A549 (cell line): ENCODE measurements at regions not wholly inside any gene's neighbourhood (a gene's known extent, or its start where the extent isn't known, plus 50 kb on each side); places are given as distances from the start of the nearest gene placed in this dataset.

Experiments
- ATAC-seq, 2 experiments: fragments of 200-7000 bp in 1 of 2; fragments of >200 bp in 1 of 2; cut with Nextera tagmentation in 1 of 2; cut with Tn5 transposase in 1 of 2; 3 replicates each; pipeline versions ENCODE4 v1.8.0 to v1.9.1; 2018 to 2020; ENCODE audit warnings: mild to moderate bottlenecking in 1 of 2, moderate library complexity in 1 of 2
- CTCF ChIA-PET: fragments of 300-600 bp; sonication (Branson Sonifier 250); formaldehyde crosslinking; extraction: SDS; loops from one replicate; lab custom pipeline; 2021; ENCODE audit warnings: antibody characterized with exemption, inconsistent platforms; lab: Yijun Ruan, JAX
- POLR2A ChIA-PET: fragments of 350-600 bp; formaldehyde crosslinking; extraction: SDS; loops from one replicate; lab custom pipeline; 2021; ENCODE audit warnings: antibody characterized with exemption, inconsistent platforms; lab: Yijun Ruan, JAX
- DNase-seq, 2 experiments: peaks; one replicate each; pipeline versions ENCODE4 v3.0.0 to v3.0.0-alpha.2; 2011 to 2016; ENCODE audit warnings: low read depth in 1 of 2, low spot score in 1 of 2
- FAIRE-seq: peaks from 2 replicates; lab custom pipeline; 2011; peaks lifted over from hg19 to GRCh38; lab: Jason Lieb, UNC
- H3K27ac ChIP-seq, 2 experiments: fragments of >200 bp; sonication (Bioruptor Twin); formaldehyde crosslinking; 3 replicates each; pipeline ENCODE4 v1.5.1; 2016 to 2017
- H3K4me1 ChIP-seq: fragments of >200 bp; sonication (Bioruptor Twin); formaldehyde crosslinking; 3 replicates; pipeline ENCODE4 v1.6.1; 2016
- H3K4me2 ChIP-seq: fragments of >200 bp; sonication (Bioruptor Twin); formaldehyde crosslinking; 3 replicates; pipeline ENCODE4 v1.6.1; 2016
- H3K4me3 ChIP-seq: fragments of >200 bp; sonication (Bioruptor Twin); formaldehyde crosslinking; 3 replicates; pipeline ENCODE4 v1.5.1; 2016
- H3K9me3 ChIP-seq: fragments of >200 bp; sonication (Bioruptor Twin); formaldehyde crosslinking; 3 replicates; pipeline ENCODE4 v1.6.1; 2016
- BHLHE40 ChIP-seq: IDR thresholded peaks from 2 replicates; pipeline ENCODE4 v1.6.1; 2012; ENCODE audit warnings: low read depth, low read length, inconsistent platforms
- CEBPB ChIP-seq, 2 experiments: fragments of >200 bp in 1 of 2; sonication (Bioruptor Twin) in 1 of 2; formaldehyde crosslinking in 1 of 2; IDR thresholded peaks; 2 replicates each; pipeline ENCODE4 v1.6.1; 2012 to 2016
- E2F6 ChIP-seq: IDR thresholded peaks from 2 replicates; pipeline ENCODE4 v1.6.1; 2012; ENCODE audit warnings: low read depth, borderline replicate concordance
- FOSB ChIP-seq: fragments of 250-450 bp; sonication (Bioruptor Pico); IDR thresholded peaks from 2 replicates; pipeline ENCODE4 v1.5.0; 2020; ENCODE audit warnings: mild to moderate bottlenecking, moderate library complexity
- FOSL2 ChIP-seq, 2 experiments: fragments of 450-650 bp in 1 of 2; fragments of >200 bp in 1 of 2; sonication (Bioruptor Twin) in 1 of 2; formaldehyde crosslinking; IDR thresholded peaks; 2 replicates each; pipeline versions ENCODE4 v1.5.0 to v1.6.1; 2016 to 2020; ENCODE audit warnings: mild to moderate bottlenecking in 1 of 2, moderate library complexity in 1 of 2
- GATA3 ChIP-seq: IDR thresholded peaks from 2 replicates; pipeline ENCODE4 v1.6.1; 2012; ENCODE audit warnings: borderline replicate concordance
- HEYL ChIP-seq: fragments of 250-450 bp; sonication (Bioruptor Pico); IDR thresholded peaks from 2 replicates; pipeline ENCODE4 v1.8.0; 2021; ENCODE audit warnings: mild to moderate bottlenecking, moderate library complexity
- HOXB5 ChIP-seq: fragments of 250-450 bp; sonication (Bioruptor Pico); IDR thresholded peaks from 2 replicates; pipeline ENCODE4 v1.5.0; 2020; ENCODE audit warnings: mild to moderate bottlenecking, moderate library complexity
- KDM5A ChIP-seq: fragments of 200-600 bp; sonication (generic); IDR thresholded peaks from 2 replicates; pipeline ENCODE4 v1.6.1; 2016; ENCODE audit warnings: antibody characterized with exemption, mild to moderate bottlenecking
- MAFK ChIP-seq: fragments of 450-650 bp; IDR thresholded peaks from 2 replicates; pipeline ENCODE4 v1.6.1; 2014; ENCODE audit not compliant: partially characterized antibody
- NPAS2 ChIP-seq: fragments of 250-450 bp; sonication (Bioruptor Pico); IDR thresholded peaks from 2 replicates; pipeline ENCODE4 v1.8.0; 2022; ENCODE audit warnings: mild to moderate bottlenecking, moderate library complexity, borderline replicate concordance
- POLR2AphosphoS2 ChIP-seq: conservative IDR thresholded peaks from 2 replicates; pipeline ENCODE4 v1.6.1; 2012; ENCODE audit warnings: low read length, improper control_type of control experiment, inconsistent platforms
- RARB ChIP-seq: fragments of 250-450 bp; sonication (Bioruptor Pico); IDR thresholded peaks from 2 replicates; pipeline ENCODE4 v1.8.0; 2021; ENCODE audit warnings: mild to moderate bottlenecking, moderate library complexity
- RFX5 ChIP-seq: fragments of 450-650 bp; IDR thresholded peaks from 2 replicates; pipeline ENCODE4 v1.7.1; 2014; ENCODE audit warnings: antibody characterized with exemption, mild to moderate bottlenecking, moderate library complexity
- SREBF2 ChIP-seq: fragments of 450-650 bp; IDR thresholded peaks from 2 replicates; pipeline ENCODE4 v1.6.1; 2014; ENCODE audit warnings: mild to moderate bottlenecking, moderate library complexity
- TFCP2L1 ChIP-seq: fragments of 250-450 bp; sonication (Bioruptor Pico); IDR thresholded peaks from 2 replicates; pipeline ENCODE4 v1.5.0; 2021; ENCODE audit warnings: mild to moderate bottlenecking
- TP53 ChIP-seq: fragments of 250-450 bp; sonication (Bioruptor Pico); IDR thresholded peaks from 2 replicates; pipeline ENCODE4 v1.5.0; 2021; ENCODE audit warnings: mild to moderate bottlenecking, moderate library complexity
- USF2 ChIP-seq: fragments of 450-650 bp; IDR thresholded peaks from 2 replicates; pipeline ENCODE4 v1.6.1; 2014; ENCODE audit warnings: antibody characterized with exemption
- ZC3H11A ChIP-seq: fragments of 450-650 bp; IDR thresholded peaks from 2 replicates; pipeline ENCODE4 v1.6.1; 2014; ENCODE audit warnings: antibody characterized with exemption, mild to moderate bottlenecking
- ZNF302 ChIP-seq: fragments of 250-450 bp; sonication (Bioruptor Pico); IDR thresholded peaks from 2 replicates; pipeline ENCODE4 v1.9.0; 2021; ENCODE audit warnings: inconsistent platforms, mild to moderate bottlenecking, moderate library complexity
- ZSCAN20 ChIP-seq: fragments of 250-450 bp; sonication (Bioruptor Pico); IDR thresholded peaks from 2 replicates; pipeline ENCODE4 v1.8.0; 2022; ENCODE audit warnings: mild to moderate bottlenecking, moderate library complexity
- WGBS: methylation state at CpG from one replicate; pipeline ENCODE4 v1.1.6; 2017; ENCODE audit errors: missing lambda C conversion rate; 5-methylcytosine and 5-hydroxymethylcytosine counted together
- TF ChIP-seq, protein P1 (sequence below): IDR thresholded peaks from 2 replicates; pipeline ENCODE4 v1.6.1; 2012
- TF ChIP-seq, protein P2 (sequence below): fragments of 250-450 bp; sonication (Bioruptor Pico); IDR thresholded peaks from 2 replicates; pipeline ENCODE4 v1.5.0; 2020; ENCODE audit warnings: low read depth, mild to moderate bottlenecking, moderate library complexity

GRCh38 chr6:44650947-44651346, 263.4 kb downstream of the CDC5L start:
- 65% methylated on average over 5 of the region's 5 CpGs for WGBS
- no peak for ATAC-seq
- H3K4me2 ChIP-seq: no peak overlapping the region
- FAIRE-seq: no peak
- H3K27ac ChIP-seq: no peak overlapping the region
- H3K4me3 ChIP-seq: no peak overlapping the region
- H3K9me3 ChIP-seq: no peaks in the 10 kb centered on the region
- DNase-seq: no peak
- TF ChIP-seq RFX5 (no peak), CEBPB (IDR thresholded peaks at IDR 0.05) (no peak), RARB (CRISPR knock-in tag) (no peak), MAFK (no peak), USF2 (no peak), ZC3H11A (no peak), HOXB5 (CRISPR knock-in tag) (no peak), KDM5A (no peak), TP53 (CRISPR knock-in tag) (no peak)
- ChIA-PET CTCF (no interaction called here), POLR2A (interaction anchor here (0.5 kb wide), 1 partner anchor 279 kb away, joined by 4 read pairs; no protein-coding TSS in a partner anchor)
- no peaks in the 10 kb centered on the region for H3K4me1 ChIP-seq

DNA sequence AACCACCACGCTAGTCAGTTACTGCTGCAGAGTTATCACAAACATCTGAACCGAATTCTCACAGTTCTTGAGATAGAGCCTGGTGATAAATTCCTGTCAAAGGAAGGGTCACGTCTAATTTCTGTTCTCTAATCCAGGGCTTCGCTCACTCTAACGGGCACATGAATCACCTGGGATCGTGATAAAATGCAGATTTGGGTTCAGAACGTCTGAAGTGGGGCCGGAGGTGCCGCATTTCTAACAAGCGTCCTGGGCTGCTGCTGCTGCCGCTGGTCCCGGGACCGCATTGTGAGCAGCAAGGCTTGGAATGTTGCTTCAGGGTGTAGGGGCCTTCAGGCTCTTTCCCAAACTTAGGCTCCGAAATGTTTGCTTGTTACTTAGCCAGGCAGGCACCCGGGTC, 264.1 kb downstream of the CDC5L start:
- ATAC-seq: no peak
- Histone ChIP-seq H3K9me3 (no peaks in the 10 kb centered on the region), H3K4me1 (no peaks in the 10 kb centered on the region), H3K4me3 (no peak overlapping the region), H3K27ac (no peak overlapping the region), H3K4me2 (no peak overlapping the region)
- CTCF ChIA-PET: interaction anchor here (1.1 to 1.4 kb wide), 3 partner anchors 174 to 1272 kb away, joined by 3 to 6 read pairs (median 3); no protein-coding TSS in a partner anchor
- TF ChIP-seq TFCP2L1 (CRISPR knock-in tag) (no peak), E2F6 (no peak), NPAS2 (CRISPR knock-in tag) (no peak), HEYL (CRISPR knock-in tag) (no peak), ZNF302 (no peak), GATA3 (no peak), BHLHE40 (no peak), ZSCAN20 (CRISPR knock-in tag) (no peak), CEBPB (IDR thresholded peaks at IDR 0.05) (no peak), POLR2AphosphoS2 (no peak), SREBF2 (no peak), RFX5 (no peak), FOSL2 (IDR thresholded peaks at IDR 0.05) (no peak), FOSL2 (CRISPR knock-in tag; IDR thresholded peaks at IDR 0.05) (no peak)
- TF ChIP-seq, protein P1, sequence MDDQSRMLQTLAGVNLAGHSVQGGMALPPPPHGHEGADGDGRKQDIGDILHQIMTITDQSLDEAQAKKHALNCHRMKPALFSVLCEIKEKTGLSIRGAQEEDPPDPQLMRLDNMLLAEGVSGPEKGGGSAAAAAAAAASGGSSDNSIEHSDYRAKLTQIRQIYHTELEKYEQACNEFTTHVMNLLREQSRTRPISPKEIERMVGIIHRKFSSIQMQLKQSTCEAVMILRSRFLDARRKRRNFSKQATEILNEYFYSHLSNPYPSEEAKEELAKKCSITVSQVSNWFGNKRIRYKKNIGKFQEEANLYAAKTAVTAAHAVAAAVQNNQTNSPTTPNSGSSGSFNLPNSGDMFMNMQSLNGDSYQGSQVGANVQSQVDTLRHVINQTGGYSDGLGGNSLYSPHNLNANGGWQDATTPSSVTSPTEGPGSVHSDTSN: no peak
- TF ChIP-seq, protein P2, sequence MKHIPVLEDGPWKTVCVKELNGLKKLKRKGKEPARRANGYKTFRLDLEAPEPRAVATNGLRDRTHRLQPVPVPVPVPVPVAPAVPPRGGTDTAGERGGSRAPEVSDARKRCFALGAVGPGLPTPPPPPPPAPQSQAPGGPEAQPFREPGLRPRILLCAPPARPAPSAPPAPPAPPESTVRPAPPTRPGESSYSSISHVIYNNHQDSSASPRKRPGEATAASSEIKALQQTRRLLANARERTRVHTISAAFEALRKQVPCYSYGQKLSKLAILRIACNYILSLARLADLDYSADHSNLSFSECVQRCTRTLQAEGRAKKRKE (CRISPR knock-in tag): no peak
- no peak for FAIRE-seq
- DNase-seq: no peak
- POLR2A ChIA-PET: no interaction called here
- whole genome bisulfite sequencing: 66% methylated on average over 15 of the region's 15 CpGs

DNA sequence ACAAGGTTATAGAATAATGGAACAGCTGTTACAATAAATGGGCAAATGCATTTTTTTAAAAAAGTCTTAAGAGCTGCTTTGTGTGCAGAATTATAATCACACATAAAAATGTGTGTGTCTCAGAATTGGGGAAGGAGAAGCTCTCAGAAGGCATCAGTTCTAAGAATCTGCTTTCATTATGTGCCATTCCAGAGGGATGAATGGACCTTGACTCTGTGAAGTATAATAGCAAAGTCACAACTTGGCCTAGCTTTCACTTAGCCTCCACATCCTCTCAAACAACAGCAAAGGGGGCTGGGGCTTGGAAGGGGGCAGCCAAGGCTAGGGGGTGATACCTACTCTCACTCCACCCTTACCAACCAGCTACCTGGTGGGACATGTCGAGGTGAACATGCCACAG, 265.0 kb downstream of the CDC5L start:
- no peak for ATAC-seq
- FAIRE-seq: no peak
- no peak overlapping the region for H3K4me3 ChIP-seq
- 0% methylated on average over 1 of the region's 1 CpG for WGBS
- H3K9me3 ChIP-seq: no peaks in the 10 kb centered on the region
- POLR2A ChIA-PET: no interaction called here
- H3K4me1 ChIP-seq: no peaks in the 10 kb centered on the region
- no peak for DNase-seq
- TF ChIP-seq MAFK (no peak), HOXB5 (CRISPR knock-in tag) (no peak), FOSB (CRISPR knock-in tag) (no peak)
- H3K27ac ChIP-seq: no peak overlapping the region
- CTCF ChIA-PET: interaction anchor here (1.0 to 2.1 kb wide), 6 partner anchors 21 to 1271 kb away, joined by 3 to 7 read pairs (median 5); no protein-coding TSS in a partner anchor
- H3K4me2 ChIP-seq: no peak overlapping the region
